Neural progenitor cell (in vitro differentiated cells): ENCODE measurements at regions not wholly inside any gene's neighbourhood (a gene's known extent, or its start where the extent isn't known, plus 50 kb on each side); places are given as distances from the start of the nearest gene placed in this dataset.

ENCODE experiments used
- DNase-seq: peaks from one replicate; pipeline ENCODE4 v3.0.0-alpha.2; 2016; ENCODE audit warnings: low spot score
- H2AFZ ChIP-seq: fragments of 200-600 bp; sonication (generic); replicated peaks from 2 replicates; pipeline ENCODE4 v1.6.1; 2016; ENCODE audit warnings: antibody characterized with exemption
- H3F3A ChIP-seq: fragments of 200-600 bp; sonication (generic); 2 replicates; pipeline ENCODE4 v1.6.1; 2016; ENCODE audit warnings: antibody characterized with exemption, low read depth
- H3K27ac ChIP-seq: fragments of 200-600 bp; sonication (generic); 2 replicates; pipeline ENCODE4 v1.5.1; 2016; ENCODE audit warnings: mild to moderate bottlenecking
- H3K27me3 ChIP-seq: fragments of 200-600 bp; sonication (generic); 2 replicates; pipeline ENCODE4 v1.6.1; 2016; ENCODE audit warnings: mild to moderate bottlenecking, moderate library complexity
- H3K36me3 ChIP-seq: fragments of 200-600 bp; sonication (generic); 2 replicates; pipeline ENCODE4 v1.5.1; 2016
- H3K4me1 ChIP-seq: fragments of 200-600 bp; sonication (generic); 2 replicates; pipeline ENCODE4 v1.6.1; 2016; ENCODE audit warnings: mixed run types
- H3K4me2 ChIP-seq: fragments of 200-600 bp; sonication (generic); 2 replicates; pipeline ENCODE4 v1.6.1; 2016
- H3K4me3 ChIP-seq: fragments of 200-600 bp; sonication (generic); 2 replicates; pipeline ENCODE4 v1.5.1; 2016
- H3K79me2 ChIP-seq: fragments of 200-600 bp; sonication (generic); 2 replicates; pipeline ENCODE4 v1.6.1; 2016; ENCODE audit warnings: low read depth
- H3K9ac ChIP-seq: fragments of 200-600 bp; sonication (generic); 2 replicates; pipeline ENCODE4 v1.6.1; 2016
- H3K9me3 ChIP-seq: fragments of 200-600 bp; sonication (generic); 2 replicates; pipeline ENCODE4 v1.5.1; 2016; ENCODE audit warnings: low read depth
- H4K20me1 ChIP-seq: fragments of 200-600 bp; sonication (generic); 2 replicates; pipeline ENCODE4 v1.6.1; 2016; ENCODE audit warnings: low read depth
- H3K27ac Mint-ChIP-seq: 3 replicates; pipeline ENCODE4 v1.8.0; 2021; ENCODE audit warnings: mixed read lengths
- H3K27me3 Mint-ChIP-seq: 2 replicates; pipeline ENCODE4 v1.8.0; 2022; ENCODE audit warnings: low read depth, mild to moderate bottlenecking, inconsistent platforms, moderate library complexity, mixed read lengths; ENCODE audit not compliant: insufficient read depth
- H3K36me3 Mint-ChIP-seq: 3 replicates; pipeline ENCODE4 v1.8.0; 2021; ENCODE audit warnings: mixed read lengths
- H3K4me1 Mint-ChIP-seq: 3 replicates; pipeline ENCODE4 v1.8.0; 2021; ENCODE audit warnings: mixed read lengths
- H3K4me3 Mint-ChIP-seq: 3 replicates; pipeline ENCODE4 v1.8.0; 2021; ENCODE audit warnings: mild to moderate bottlenecking, moderate library complexity, mixed read lengths
- H3K9me3 Mint-ChIP-seq: 3 replicates; pipeline ENCODE4 v1.8.0; 2020; ENCODE audit warnings: mixed read lengths
- EZH2 ChIP-seq: fragments of 200-600 bp; sonication (generic); IDR thresholded peaks from 2 replicates; pipeline ENCODE4 v1.6.1; 2017; ENCODE audit warnings: antibody characterized with exemption, mild to moderate bottlenecking, moderate library complexity
- EZH2phosphoT487 ChIP-seq: fragments of 200-600 bp; sonication (generic); IDR thresholded peaks from 2 replicates; pipeline ENCODE4 v1.6.1; 2017; ENCODE audit warnings: antibody characterized with exemption
- TF ChIP-seq, protein P1 (sequence below): fragments of 200-600 bp; sonication (generic); IDR thresholded peaks from 2 replicates; pipeline ENCODE4 v1.5.1; 2017; ENCODE audit warnings: antibody characterized with exemption, mild to moderate bottlenecking

DNA sequence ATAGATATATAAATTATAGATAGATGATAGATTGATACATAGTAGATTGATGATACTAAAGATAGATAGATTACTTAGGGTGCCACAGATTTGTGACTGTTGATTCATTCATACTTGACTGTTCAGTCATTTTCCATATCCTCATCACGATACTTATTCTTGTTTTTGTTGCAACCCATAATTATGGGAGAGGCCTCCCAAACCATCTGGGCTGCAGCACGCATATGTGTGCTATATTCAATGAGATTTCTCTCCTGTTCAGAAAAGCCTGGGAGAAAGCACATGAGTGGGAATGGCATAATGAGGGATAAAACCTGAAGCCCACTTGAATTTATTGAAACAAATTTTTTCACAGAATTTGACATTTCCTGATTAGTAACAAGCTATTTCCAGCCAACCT, 346.4 kb upstream of the PRKX start:
- no peak overlapping the region for H3K27ac ChIP-seq
- H3K36me3 ChIP-seq = no peaks in the 10 kb centered on the region
- no peak overlapping the region for H3K9ac ChIP-seq
- H3K27ac Mint-ChIP-seq = no peak overlapping the region
- H3K4me3 Mint-ChIP-seq = no peak overlapping the region
- H3K9me3 Mint-ChIP-seq = peaks cover 4% of the 10 kb centered on the region
- no peaks in the 10 kb centered on the region for H3K36me3 Mint-ChIP-seq
- no peaks in the 10 kb centered on the region for H3K27me3 ChIP-seq
- no peaks in the 10 kb centered on the region for H3F3A ChIP-seq
- H2AFZ ChIP-seq = no peak overlapping the region
- H3K4me1 Mint-ChIP-seq = no peaks in the 10 kb centered on the region
- H3K4me3 ChIP-seq = no peak overlapping the region
- no peak for DNase-seq
- no peaks in the 10 kb centered on the region for H3K4me1 ChIP-seq
- no peak overlapping the region for H3K4me2 ChIP-seq
- no peaks in the 10 kb centered on the region for H3K27me3 Mint-ChIP-seq
- no peak for TF ChIP-seq EZH2phosphoT487
- TF ChIP-seq, protein P1, sequence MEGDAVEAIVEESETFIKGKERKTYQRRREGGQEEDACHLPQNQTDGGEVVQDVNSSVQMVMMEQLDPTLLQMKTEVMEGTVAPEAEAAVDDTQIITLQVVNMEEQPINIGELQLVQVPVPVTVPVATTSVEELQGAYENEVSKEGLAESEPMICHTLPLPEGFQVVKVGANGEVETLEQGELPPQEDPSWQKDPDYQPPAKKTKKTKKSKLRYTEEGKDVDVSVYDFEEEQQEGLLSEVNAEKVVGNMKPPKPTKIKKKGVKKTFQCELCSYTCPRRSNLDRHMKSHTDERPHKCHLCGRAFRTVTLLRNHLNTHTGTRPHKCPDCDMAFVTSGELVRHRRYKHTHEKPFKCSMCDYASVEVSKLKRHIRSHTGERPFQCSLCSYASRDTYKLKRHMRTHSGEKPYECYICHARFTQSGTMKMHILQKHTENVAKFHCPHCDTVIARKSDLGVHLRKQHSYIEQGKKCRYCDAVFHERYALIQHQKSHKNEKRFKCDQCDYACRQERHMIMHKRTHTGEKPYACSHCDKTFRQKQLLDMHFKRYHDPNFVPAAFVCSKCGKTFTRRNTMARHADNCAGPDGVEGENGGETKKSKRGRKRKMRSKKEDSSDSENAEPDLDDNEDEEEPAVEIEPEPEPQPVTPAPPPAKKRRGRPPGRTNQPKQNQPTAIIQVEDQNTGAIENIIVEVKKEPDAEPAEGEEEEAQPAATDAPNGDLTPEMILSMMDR = no peak
- TF ChIP-seq EZH2 = no peak
- no peaks in the 10 kb centered on the region for H4K20me1 ChIP-seq
- H3K79me2 ChIP-seq = no peaks in the 10 kb centered on the region
- H3K9me3 ChIP-seq = no peaks in the 10 kb centered on the region

DNA sequence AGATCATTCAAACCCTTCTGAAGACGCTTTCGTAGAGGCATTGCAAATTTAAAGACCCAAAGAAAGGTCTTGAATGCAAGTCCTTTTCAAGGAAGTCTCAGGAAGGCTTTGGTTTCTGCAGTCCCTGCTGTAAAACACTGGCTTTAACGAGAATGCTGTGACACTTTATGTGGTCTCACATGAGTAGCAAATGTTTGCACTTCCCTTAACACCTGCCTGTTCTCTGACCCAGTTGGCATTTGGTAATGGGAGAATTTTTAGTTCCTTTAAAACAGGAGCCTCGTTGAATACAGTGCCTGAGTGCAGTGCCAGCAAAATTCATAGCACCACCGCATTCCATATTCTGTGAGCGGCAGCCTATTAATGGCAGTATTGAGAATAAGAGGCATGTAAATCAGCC, 330.5 kb upstream of the PRKX start:
- Mint-ChIP-seq H3K27me3 (peaks cover 2% of the 10 kb centered on the region), H3K9me3 (no peaks in the 10 kb centered on the region), H3K36me3 (no peaks in the 10 kb centered on the region), H3K4me3 (no peak overlapping the region), H3K4me1 (peaks cover 8% of the 10 kb centered on the region), H3K27ac (no peak overlapping the region)
- no peak for DNase-seq
- Histone ChIP-seq H3K9me3 (no peaks in the 10 kb centered on the region), H3K27ac (no peak overlapping the region), H3K4me3 (no peak overlapping the region), H3K27me3 (no peaks in the 10 kb centered on the region), H2AFZ (no peak overlapping the region), H3K4me2 (no peak overlapping the region), H3K36me3 (no peaks in the 10 kb centered on the region), H3K9ac (no peak overlapping the region), H4K20me1 (no peaks in the 10 kb centered on the region), H3F3A (no peaks in the 10 kb centered on the region), H3K79me2 (no peaks in the 10 kb centered on the region), H3K4me1 (no peaks in the 10 kb centered on the region)
- TF ChIP-seq EZH2phosphoT487 (no peak), EZH2 (no peak)
- TF ChIP-seq, protein P1 = no peak

DNA sequence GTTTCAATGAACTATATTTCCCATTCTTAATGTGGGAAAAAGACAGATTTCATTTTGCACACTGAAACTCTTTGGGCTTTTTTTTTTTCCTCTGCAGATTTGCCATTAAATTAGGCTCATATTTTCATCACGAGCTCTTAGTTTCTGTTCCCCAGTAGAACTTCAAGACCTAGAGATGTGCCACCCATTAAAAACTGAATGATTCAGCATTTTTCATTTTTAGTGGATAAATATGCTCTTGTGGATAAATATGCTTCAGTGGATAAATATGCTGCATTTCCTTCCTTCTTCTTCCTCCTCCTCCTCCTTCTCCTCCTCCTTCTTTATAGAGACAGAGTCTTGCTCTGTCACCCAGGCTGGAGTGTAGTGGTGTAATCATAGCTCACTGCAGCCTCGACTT, 322.4 kb upstream of the PRKX start:
- no peak overlapping the region for H3K4me2 ChIP-seq
- H3K4me1 ChIP-seq = no peaks in the 10 kb centered on the region
- peaks cover 5% of the 10 kb centered on the region for H3K9me3 Mint-ChIP-seq
- H3K4me3 Mint-ChIP-seq = no peak overlapping the region
- no peaks in the 10 kb centered on the region for H3K9me3 ChIP-seq
- H3K27me3 Mint-ChIP-seq = no peaks in the 10 kb centered on the region
- H3K27me3 ChIP-seq = no peaks in the 10 kb centered on the region
- no peaks in the 10 kb centered on the region for H4K20me1 ChIP-seq
- H3K79me2 ChIP-seq = no peaks in the 10 kb centered on the region
- TF ChIP-seq, protein P1 = no peak
- TF ChIP-seq EZH2 (no peak), EZH2phosphoT487 (no peak)
- H3K9ac ChIP-seq = no peak overlapping the region
- DNase-seq = no peak
- no peak overlapping the region for H3K27ac ChIP-seq
- H3K27ac Mint-ChIP-seq = no peak overlapping the region
- H2AFZ ChIP-seq = no peak overlapping the region
- H3K36me3 ChIP-seq = no peaks in the 10 kb centered on the region
- no peaks in the 10 kb centered on the region for H3K36me3 Mint-ChIP-seq
- H3K4me3 ChIP-seq = no peak overlapping the region
- H3F3A ChIP-seq = no peaks in the 10 kb centered on the region
- H3K4me1 Mint-ChIP-seq = peaks cover 5% of the 10 kb centered on the region

DNA sequence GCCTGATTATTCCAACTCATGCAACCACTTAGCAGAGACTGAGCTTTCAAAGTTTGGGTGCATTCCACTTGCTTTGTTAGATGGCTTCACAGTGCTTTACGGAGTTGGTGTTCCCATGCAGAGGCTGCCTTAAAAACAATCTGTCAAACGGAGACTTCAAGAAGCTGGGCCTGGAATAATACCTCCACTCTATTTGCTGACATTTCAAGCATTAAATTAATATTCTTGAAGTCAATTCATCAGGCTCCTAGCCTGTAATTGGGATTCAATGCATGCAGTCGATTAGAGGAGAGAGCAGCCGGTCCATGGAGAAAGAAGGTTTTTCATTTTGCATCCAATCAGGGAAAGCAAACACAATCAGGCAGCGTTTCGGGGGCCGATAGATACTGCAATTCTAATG, 314.7 kb upstream of the PRKX start:
- Mint-ChIP-seq H3K27me3 (no peaks in the 10 kb centered on the region), H3K4me1 (no peaks in the 10 kb centered on the region), H3K4me3 (no peak overlapping the region), H3K36me3 (no peaks in the 10 kb centered on the region), H3K9me3 (no peaks in the 10 kb centered on the region), H3K27ac (no peak overlapping the region)
- Histone ChIP-seq H3K9ac (no peak overlapping the region), H3K36me3 (no peaks in the 10 kb centered on the region), H4K20me1 (no peaks in the 10 kb centered on the region), H3K27ac (no peak overlapping the region), H2AFZ (no peak overlapping the region), H3K4me1 (no peaks in the 10 kb centered on the region), H3K9me3 (no peaks in the 10 kb centered on the region), H3K4me3 (no peak overlapping the region), H3K4me2 (no peak overlapping the region), H3F3A (no peaks in the 10 kb centered on the region), H3K27me3 (no peaks in the 10 kb centered on the region), H3K79me2 (no peaks in the 10 kb centered on the region)
- TF ChIP-seq EZH2 (no peak), EZH2phosphoT487 (no peak)
- TF ChIP-seq, protein P1 = no peak
- DNase-seq = no peak
